ENCODE measurements at regions not wholly inside any gene's neighbourhood (a gene's known extent, or its start where the extent isn't known, plus 50 kb on each side); places are given as distances from the start of the nearest gene placed in this dataset.

- Histone ChIP-seq H3K27ac (no peak overlapping the region), H3F3A (ENCODE audit: low read depth) (no peaks in the 10 kb centered on the region), H4K20me1 (ENCODE audit: low read depth) (no peaks in the 10 kb centered on the region), H3K9me3 (ENCODE audit: low read depth) (no peaks in the 10 kb centered on the region), H3K27me3 (no peaks in the 10 kb centered on the region), H2AFZ (replicated peaks) (no peak overlapping the region), H3K4me2 (no peak overlapping the region), H3K4me1 (no peaks in the 10 kb centered on the region), H3K9ac (no peak overlapping the region), H3K79me2 (ENCODE audit: low read depth) (no peaks in the 10 kb centered on the region), H3K36me3 (no peaks in the 10 kb centered on the region), H3K4me3 (no peak overlapping the region)
- H3K4me3 Mint-ChIP-seq: no peak overlapping the region
- TF ChIP-seq EZH2 (IDR thresholded peaks at IDR 0.05) (no peak), EZH2phosphoT487 (IDR thresholded peaks at IDR 0.05) (no peak), CTCF (IDR thresholded peaks at IDR 0.05) (no peak)
- peaks cover 5% of the 10 kb centered on the region for H3K4me1 Mint-ChIP-seq
- no peak overlapping the region for H3K27ac Mint-ChIP-seq
- peaks cover 3% of the 10 kb centered on the region for H3K9me3 Mint-ChIP-seq
- H3K36me3 Mint-ChIP-seq: no peaks in the 10 kb centered on the region
- peaks cover 14% of the 10 kb centered on the region for H3K27me3 Mint-ChIP-seq (ENCODE audit: insufficient read depth, low read depth)
- DNase-seq (ENCODE audit: low spot score): no peak
Measured at GRCh38 chr18:47717257-47717656, 213.2 kb downstream of the SMAD2 start.

GRCh38 chr18:47716632-47717185 is 213.8 kb downstream of the SMAD2 start:
- no peaks in the 10 kb centered on the region for H3K79me2 ChIP-seq (ENCODE audit: low read depth)
- peaks cover 3% of the 10 kb centered on the region for H3K9me3 Mint-ChIP-seq
- no peaks in the 10 kb centered on the region for H3F3A ChIP-seq (ENCODE audit: low read depth)
- peaks cover 12% of the 10 kb centered on the region for H3K27me3 Mint-ChIP-seq (ENCODE audit: insufficient read depth, low read depth)
- no peaks in the 10 kb centered on the region for H3K36me3 ChIP-seq
- H3K9ac ChIP-seq: no peak overlapping the region
- H3K4me1 Mint-ChIP-seq: peaks cover 5% of the 10 kb centered on the region
- H4K20me1 ChIP-seq (ENCODE audit: low read depth): no peaks in the 10 kb centered on the region
- no peak for DNase-seq (ENCODE audit: low spot score)
- no peaks in the 10 kb centered on the region for H3K4me1 ChIP-seq
- no peak overlapping the region for H2AFZ ChIP-seq (replicated peaks)
- no peak overlapping the region for H3K4me2 ChIP-seq
- no peaks in the 10 kb centered on the region for H3K9me3 ChIP-seq (ENCODE audit: low read depth)
- no peak overlapping the region for H3K4me3 ChIP-seq
- no peak overlapping the region for H3K4me3 Mint-ChIP-seq
- H3K27ac Mint-ChIP-seq: no peak overlapping the region
- no peak overlapping the region for H3K27ac ChIP-seq
- no peak for TF ChIP-seq EZH2phosphoT487 (IDR thresholded peaks at IDR 0.05)
- TF ChIP-seq EZH2 (IDR thresholded peaks at IDR 0.05): no peak
- no peak for TF ChIP-seq CTCF (IDR thresholded peaks at IDR 0.05)
- H3K27me3 ChIP-seq: no peaks in the 10 kb centered on the region
- H3K36me3 Mint-ChIP-seq: no peaks in the 10 kb centered on the region

GRCh38 chr18:47710451-47710850 is 220.0 kb downstream of the SMAD2 start:
- H4K20me1 ChIP-seq (ENCODE audit: low read depth): no peaks in the 10 kb centered on the region
- no peak overlapping the region for H2AFZ ChIP-seq (replicated peaks)
- DNase-seq (ENCODE audit: low spot score): no peak
- no peaks in the 10 kb centered on the region for H3K9me3 ChIP-seq (ENCODE audit: low read depth)
- no peak overlapping the region for H3K4me3 Mint-ChIP-seq
- no peaks in the 10 kb centered on the region for H3F3A ChIP-seq (ENCODE audit: low read depth)
- H3K4me1 ChIP-seq: no peaks in the 10 kb centered on the region
- no peak overlapping the region for H3K4me3 ChIP-seq
- H3K9me3 Mint-ChIP-seq: no peaks in the 10 kb centered on the region
- H3K36me3 Mint-ChIP-seq: no peaks in the 10 kb centered on the region
- TF ChIP-seq EZH2phosphoT487 (IDR thresholded peaks at IDR 0.05) (no peak), EZH2 (IDR thresholded peaks at IDR 0.05) (no peak), CTCF (IDR thresholded peaks at IDR 0.05) (no peak)
- H3K4me1 Mint-ChIP-seq: no peaks in the 10 kb centered on the region
- no peak overlapping the region for H3K4me2 ChIP-seq
- no peaks in the 10 kb centered on the region for H3K79me2 ChIP-seq (ENCODE audit: low read depth)
- no peak overlapping the region for H3K27ac ChIP-seq
- H3K27me3 ChIP-seq: no peaks in the 10 kb centered on the region
- no peak overlapping the region for H3K9ac ChIP-seq
- H3K27me3 Mint-ChIP-seq (ENCODE audit: insufficient read depth, low read depth): peaks cover 2% of the 10 kb centered on the region
- no peak overlapping the region for H3K27ac Mint-ChIP-seq
- H3K36me3 ChIP-seq: no peaks in the 10 kb centered on the region
